GM12878 (cell line): ENCODE measurements at regions not wholly inside any gene's neighbourhood (a gene's known extent, or its start where the extent isn't known, plus 50 kb on each side); places are given as distances from the start of the nearest gene placed in this dataset.

Experiments
- BCLAF1 ChIP-seq: fragments of 450-650 bp; IDR thresholded peaks from 2 replicates; pipeline ENCODE4 v1.6.1; 2017; ENCODE audit warnings: antibody characterized with exemption, mild to moderate bottlenecking, moderate library complexity
- BHLHE40 ChIP-seq, 2 experiments: fragments of 450-650 bp in 1 of 2; IDR thresholded peaks; 2 replicates each; pipeline ENCODE4 v1.6.1; 2011 to 2017; ENCODE audit warnings: low read depth in 2 of 2, borderline replicate concordance in 1 of 2, improper control_type of control experiment in 1 of 2, low read length in 1 of 2, mild to moderate bottlenecking in 1 of 2
- EP300 ChIP-seq, 2 experiments: fragments of 150-350 bp in 1 of 2; IDR thresholded peaks; 2 replicates each; pipeline ENCODE4 v1.6.1; 2011 to 2012; ENCODE audit warnings: low read depth in 2 of 2, low read length in 2 of 2, borderline replicate concordance in 1 of 2, improper control_type of control experiment in 1 of 2, inconsistent platforms in 1 of 2; ENCODE audit not compliant: control insufficient read depth in 1 of 2
- HCFC1 ChIP-seq: fragments of 150-350 bp; IDR thresholded peaks from 2 replicates; pipeline ENCODE4 v1.6.1; 2014; ENCODE audit warnings: low read length
- HDAC6 ChIP-seq: fragments of 200-600 bp; sonication (generic); IDR thresholded peaks from one replicate; pipeline ENCODE4 v1.8.0; 2017; ENCODE audit warnings: antibody characterized with exemption; ENCODE audit not compliant: unreplicated experiment
- HDGF ChIP-seq: fragments of 450-650 bp; IDR thresholded peaks from 2 replicates; pipeline ENCODE4 v1.6.1; 2016; ENCODE audit warnings: antibody characterized with exemption
- NBN ChIP-seq: fragments of 450-650 bp; IDR thresholded peaks from 2 replicates; pipeline ENCODE4 v1.6.1; 2016
- NFYB ChIP-seq: IDR thresholded peaks from 2 replicates; pipeline ENCODE4 v1.6.1; 2011; ENCODE audit warnings: low read depth, mild to moderate bottlenecking, low read length, improper control_type of control experiment, moderate library complexity; ENCODE audit not compliant: insufficient read depth
- NR2C2 ChIP-seq: IDR thresholded peaks from 2 replicates; pipeline ENCODE4 v1.6.1; 2011; ENCODE audit warnings: borderline replicate concordance, low read depth; ENCODE audit not compliant: control insufficient read depth, insufficient read length
- NR2F1 ChIP-seq: fragments of 450-650 bp; conservative IDR thresholded peaks from 2 replicates; pipeline ENCODE4 v1.6.1; 2017; ENCODE audit warnings: mild to moderate bottlenecking
- PBX3 ChIP-seq: IDR thresholded peaks from 2 replicates; pipeline ENCODE4 v1.6.1; 2011; ENCODE audit warnings: mild to moderate bottlenecking, low read depth, low read length, moderate library complexity; ENCODE audit not compliant: insufficient replicate concordance
- RBBP5 ChIP-seq: fragments of 200-600 bp; sonication (generic); conservative IDR thresholded peaks from 2 replicates; pipeline ENCODE4 v1.6.1; 2016
- RELA ChIP-seq: fragments of 450-650 bp; IDR thresholded peaks from 2 replicates; pipeline ENCODE4 v1.8.0; 2014; ENCODE audit warnings: borderline replicate concordance; ENCODE audit not compliant: partially characterized antibody
- RELB ChIP-seq: fragments of 450-650 bp; IDR thresholded peaks from 2 replicates; pipeline ENCODE4 v1.6.1; 2017; ENCODE audit warnings: low read depth, mild to moderate bottlenecking, moderate library complexity
- SKIL ChIP-seq: fragments of 450-650 bp; IDR thresholded peaks from 2 replicates; pipeline ENCODE4 v1.6.1; 2017; ENCODE audit warnings: mild to moderate bottlenecking, low read depth, inconsistent platforms; ENCODE audit not compliant: poor library complexity, severe bottlenecking
- SMAD5 ChIP-seq: IDR thresholded peaks from 2 replicates; pipeline ENCODE4 v1.6.1; 2016; ENCODE audit warnings: antibody characterized with exemption, low read depth
- SMARCA5 ChIP-seq: fragments of 450-650 bp; IDR thresholded peaks from 2 replicates; pipeline ENCODE4 v1.6.1; 2017; ENCODE audit warnings: mild to moderate bottlenecking
- STAT3 ChIP-seq: IDR thresholded peaks from 2 replicates; pipeline ENCODE4 v1.6.1; 2011; ENCODE audit warnings: low read depth, low read length, improper control_type of control experiment
- TARDBP ChIP-seq: IDR thresholded peaks from 2 replicates; pipeline ENCODE4 v1.6.1; 2016; ENCODE audit warnings: borderline replicate concordance
- ZNF687 ChIP-seq: fragments of 450-650 bp; IDR thresholded peaks from 2 replicates; pipeline ENCODE4 v1.6.1; 2017; ENCODE audit warnings: mild to moderate bottlenecking, moderate library complexity

- no peak for TF ChIP-seq BCLAF1
- TF ChIP-seq NBN: no peak
- TF ChIP-seq SKIL: peak; percentile 28
- TF ChIP-seq EP300 (IDR thresholded peaks at IDR 0.05; ENCODE audit: borderline replicate concordance in 1 of 2, control insufficient read depth in 1 of 2, low read depth in 2 of 2, low read length in 2 of 2): peak; percentile 59 to 77; a peak in 2 of 4 replicates
- TF ChIP-seq RBBP5: no peak
- TF ChIP-seq BHLHE40 (IDR thresholded peaks at IDR 0.05; ENCODE audit: borderline replicate concordance in 1 of 2, low read depth in 2 of 2, low read length in 1 of 2): no peak
- no peak for TF ChIP-seq SMARCA5
- no peak for TF ChIP-seq HDGF
- TF ChIP-seq ZNF687: no peak
- no peak for TF ChIP-seq NFYB
- TF ChIP-seq NR2C2: no peak
- no peak for TF ChIP-seq STAT3
- no peak for TF ChIP-seq SMAD5
- TF ChIP-seq HDAC6: no peak
- TF ChIP-seq HCFC1: no peak
- TF ChIP-seq RELB: no peak
- TF ChIP-seq PBX3: no peak
- no peak for TF ChIP-seq TARDBP
- TF ChIP-seq NR2F1: peak; percentile 55; the same call in 1 of the 2 replicates
- no peak for TF ChIP-seq RELA
Measured at GRCh38 chr3:28124882-28125281, 116.5 kb upstream of the CMC1 start (continued).
